HG03575 (cell line): ENCODE measurements at regions not wholly inside any gene's neighbourhood (a gene's known extent, or its start where the extent isn't known, plus 50 kb on each side); places are given as distances from the start of the nearest gene placed in this dataset.
"Not testable (repeated sequence)": the region's sequence is repeated elsewhere in the genome, so short reads cannot be mapped to it uniquely, and the experiment has no call there.

Experiments used
- ATAC-seq: cut with Tn5 transposase; IDR thresholded peaks from one replicate; pipeline ENCODE4 v1.9.1; 2021; ENCODE audit not compliant: unreplicated experiment, insufficient number of reproducible peaks, low FRiP score; ENCODE audit errors: extremely low read depth

DNA sequence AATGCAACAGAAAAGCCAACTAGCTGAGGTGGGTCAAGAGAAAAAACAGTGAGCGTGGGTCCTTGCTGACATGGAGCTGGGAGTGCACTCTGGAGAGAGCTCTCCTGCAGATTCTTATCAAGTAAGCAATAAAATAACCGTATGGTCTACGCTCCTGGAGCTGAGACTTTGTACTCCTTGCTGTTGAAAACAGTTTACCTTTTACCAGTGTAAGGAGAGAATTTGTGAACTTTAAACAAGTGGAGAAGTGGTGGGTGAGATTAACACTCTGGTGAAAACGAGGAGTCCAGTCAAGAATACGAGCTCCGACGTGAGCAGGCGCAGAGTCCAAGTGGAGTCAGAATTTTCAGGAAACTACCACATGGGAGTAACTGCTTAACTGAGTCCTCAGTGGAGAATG, 156.1 kb upstream of the ERCC6L2 start:
- no peak for ATAC-seq

DNA sequence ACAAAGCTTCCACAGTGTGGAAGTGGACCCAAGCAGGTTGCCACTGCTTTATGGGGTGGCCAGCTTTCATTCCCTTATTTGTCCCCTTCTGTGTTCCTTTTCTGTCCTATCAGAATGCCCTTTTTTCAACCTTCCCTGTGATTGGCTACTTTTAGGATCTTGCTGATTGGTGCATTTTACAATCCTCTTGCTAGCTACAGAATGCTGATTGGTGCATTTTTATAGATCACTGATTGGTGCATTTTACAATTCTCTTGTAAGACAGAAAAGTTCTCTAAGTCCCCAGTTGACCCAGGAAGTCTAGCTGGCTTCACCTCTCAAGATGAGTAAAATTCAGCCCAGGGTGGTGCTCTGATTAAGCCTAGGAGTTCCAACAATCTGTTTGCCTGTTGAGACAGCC, 157.2 kb upstream of the ERCC6L2 start:
- no peak for ATAC-seq

DNA sequence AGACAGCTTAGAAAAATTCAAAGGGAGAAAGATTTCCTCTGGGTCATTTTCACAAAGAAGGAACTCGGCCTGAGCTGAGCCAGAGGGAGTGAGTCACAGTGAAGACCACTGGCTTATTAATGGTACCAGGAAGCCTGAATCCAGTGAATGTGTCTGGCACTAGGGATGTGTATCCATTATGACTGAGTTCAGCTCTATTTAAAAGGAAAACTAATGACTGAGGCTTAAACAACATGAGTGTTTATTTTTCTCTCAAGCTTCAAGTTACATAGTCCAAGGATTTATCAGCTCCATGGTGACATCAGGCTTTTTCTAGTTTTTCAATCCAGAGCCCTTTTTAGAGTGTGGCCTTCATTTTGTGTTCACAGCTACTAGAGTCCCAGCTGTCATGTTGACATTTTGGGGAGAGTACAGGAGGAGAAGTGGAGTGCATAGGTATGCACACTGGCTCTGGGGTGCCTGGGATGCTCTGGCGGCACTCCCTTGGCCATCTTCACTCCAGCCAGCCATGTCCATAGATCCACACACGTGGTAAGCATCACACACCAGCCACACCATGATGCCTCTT, 159.5 kb upstream of the ERCC6L2 start:
- no peak for ATAC-seq

DNA sequence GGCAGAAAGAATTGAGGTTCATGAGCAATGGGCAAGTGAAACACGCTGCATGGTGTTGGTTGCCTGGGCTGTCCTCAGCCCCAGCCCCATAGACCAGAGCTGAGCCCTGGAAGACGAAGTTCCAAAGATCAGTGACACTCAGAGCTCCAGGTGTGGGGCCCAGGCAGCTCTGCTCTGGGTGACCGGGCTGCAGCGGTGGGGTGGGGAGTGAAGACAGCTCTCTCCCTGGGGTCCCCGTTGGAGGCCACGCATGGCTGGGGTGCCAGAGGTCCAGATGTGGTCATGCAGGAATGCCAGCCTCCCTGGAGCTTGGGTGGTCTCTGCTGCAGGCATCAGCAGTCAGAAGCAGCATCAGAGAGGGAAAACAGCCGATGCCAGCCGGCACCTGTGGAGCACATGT, 165.0 kb upstream of the ERCC6L2 start:
- ATAC-seq, result no peak

DNA sequence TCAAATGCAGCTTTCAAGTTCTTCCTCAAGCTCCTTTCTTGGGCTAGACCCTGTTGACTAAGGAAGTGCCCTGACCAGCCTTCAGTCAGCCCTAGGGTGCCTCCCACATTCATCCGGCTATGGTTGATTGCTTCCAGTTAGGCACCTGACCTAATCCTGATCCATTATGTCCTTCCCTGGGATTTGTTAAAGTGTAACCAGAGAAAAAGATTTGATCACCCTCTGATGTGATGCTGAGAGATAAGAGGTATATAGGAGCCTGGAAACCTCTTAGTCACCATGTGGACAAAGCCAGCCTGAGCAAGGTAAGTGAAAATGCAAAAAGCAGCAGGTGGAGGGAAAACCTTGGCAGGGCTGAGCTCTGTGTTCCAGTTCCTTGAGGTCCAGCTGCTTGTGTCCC, 178.8 kb upstream of the ERCC6L2 start:
- no peak for ATAC-seq

DNA sequence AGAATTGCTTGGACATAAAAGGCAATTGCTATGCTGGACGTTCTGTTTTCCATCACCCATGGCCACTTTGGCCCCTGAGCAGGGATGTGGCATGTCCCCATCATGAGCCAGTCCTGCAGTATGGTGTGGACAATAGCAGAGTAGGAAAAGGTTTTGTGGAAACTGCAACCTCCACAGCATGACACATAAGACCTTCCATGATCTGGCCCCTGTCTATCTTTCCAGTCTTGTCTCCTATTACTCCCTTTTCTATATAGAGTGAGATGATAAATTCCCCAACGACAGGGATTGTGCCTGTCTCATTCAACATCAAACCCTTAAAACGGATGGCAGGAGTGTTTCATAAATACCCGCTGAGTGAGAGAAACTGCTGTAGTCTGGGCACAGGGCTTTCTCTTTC, 174.7 kb upstream of the PTCH1 start:
- no peak for ATAC-seq

DNA sequence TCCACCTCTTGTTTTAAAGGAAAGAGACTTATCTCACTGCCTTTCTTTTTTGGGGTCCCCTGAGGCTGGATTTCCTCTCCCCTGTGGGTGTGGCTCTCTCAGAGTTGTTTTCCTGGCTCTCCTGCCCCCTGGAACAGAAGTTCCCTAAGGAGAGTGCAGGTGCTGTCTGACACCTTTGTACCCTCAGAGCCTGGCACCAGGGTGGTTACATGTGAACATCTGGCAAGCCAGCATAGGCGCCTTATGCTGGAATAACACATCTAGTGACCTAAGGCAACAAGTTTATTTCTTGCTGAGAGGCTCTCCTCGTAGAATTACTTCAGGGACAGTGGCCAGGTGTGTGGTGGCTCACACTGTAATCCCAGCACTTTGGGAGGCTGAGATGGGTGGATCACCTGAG, 172.9 kb upstream of the PTCH1 start:
- ATAC-seq, result no peak

DNA sequence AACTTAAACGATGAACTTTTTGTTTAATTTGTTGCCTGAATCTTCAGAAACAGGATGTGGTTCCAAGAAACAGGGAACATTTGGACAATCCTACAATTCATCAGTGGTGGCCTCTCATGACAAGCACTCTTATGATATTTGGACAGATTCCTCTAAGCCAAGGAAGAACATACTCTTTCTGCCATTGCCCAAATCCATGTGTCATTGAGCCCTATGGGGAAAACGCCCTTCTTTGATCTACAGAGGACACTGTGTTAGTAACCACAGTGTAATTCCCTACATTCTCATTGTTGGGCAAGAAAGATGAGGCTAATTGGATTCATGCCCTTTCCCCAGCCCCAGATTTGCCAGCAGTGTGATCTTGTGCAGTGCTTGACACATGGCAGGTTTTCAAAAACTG, 167.7 kb upstream of the PTCH1 start:
- ATAC-seq, result no peak

DNA sequence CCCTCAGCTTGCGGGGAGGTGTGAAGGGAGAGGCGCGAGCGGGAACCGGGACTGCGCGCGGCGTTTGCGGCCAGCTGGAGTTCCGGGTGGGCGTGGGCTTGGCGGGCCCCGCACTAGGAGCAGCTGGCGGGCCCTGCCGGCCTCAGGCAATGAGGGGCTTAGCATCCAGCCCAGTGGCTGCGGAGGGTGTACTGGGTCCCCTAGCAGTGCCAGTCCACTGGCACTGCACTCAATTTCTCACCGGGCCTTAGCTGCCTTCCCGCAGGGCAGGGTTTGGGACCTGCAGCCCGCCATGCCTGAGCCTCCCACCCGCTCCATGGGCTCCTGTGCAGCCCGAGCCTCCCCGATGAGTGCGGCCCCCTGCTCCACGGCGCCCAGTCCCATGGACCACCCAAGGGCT, 163.5 kb upstream of the PTCH1 start:
- not testable (repeated sequence) for ATAC-seq

DNA sequence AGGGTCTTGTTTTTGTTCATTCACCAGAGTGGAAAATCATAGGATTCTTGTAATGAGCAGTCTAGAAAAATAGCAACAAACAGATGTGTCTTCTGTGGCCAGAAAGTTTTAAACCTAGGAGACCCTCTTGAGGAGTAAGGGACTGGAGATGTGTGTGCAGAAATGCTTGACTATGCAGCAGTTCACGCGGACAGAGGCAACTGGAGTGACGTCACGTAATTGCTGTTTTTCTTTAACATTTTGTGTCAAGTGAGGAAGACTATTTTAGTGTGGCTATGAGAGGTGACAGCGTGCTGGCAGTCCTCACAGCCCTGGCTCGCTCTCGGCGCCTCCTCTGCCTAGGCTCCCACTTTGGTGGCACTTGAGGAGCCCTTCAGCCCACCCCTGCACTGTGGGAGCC, 163.1 kb upstream of the PTCH1 start:
- no peak for ATAC-seq

DNA sequence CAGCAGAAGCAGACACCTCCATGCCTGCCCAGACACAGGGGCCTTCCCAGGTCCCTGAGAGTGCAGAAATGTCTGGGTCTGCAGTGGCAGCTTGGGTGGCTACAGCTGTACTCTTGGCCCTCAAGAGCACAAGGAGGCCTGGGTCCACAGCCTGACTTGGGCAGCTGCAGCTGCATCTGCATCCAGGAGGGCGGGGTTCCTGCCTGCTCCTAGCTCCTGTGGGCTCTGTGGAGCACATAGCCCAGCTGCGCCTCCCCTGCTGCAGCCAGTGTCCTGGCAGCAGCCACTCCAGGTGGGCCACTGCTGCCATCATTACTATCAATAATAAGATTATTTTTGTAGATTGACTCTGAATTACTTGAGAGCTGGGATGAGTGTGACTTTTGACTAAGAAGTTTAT, 162.0 kb upstream of the PTCH1 start:
- ATAC-seq, result no peak

DNA sequence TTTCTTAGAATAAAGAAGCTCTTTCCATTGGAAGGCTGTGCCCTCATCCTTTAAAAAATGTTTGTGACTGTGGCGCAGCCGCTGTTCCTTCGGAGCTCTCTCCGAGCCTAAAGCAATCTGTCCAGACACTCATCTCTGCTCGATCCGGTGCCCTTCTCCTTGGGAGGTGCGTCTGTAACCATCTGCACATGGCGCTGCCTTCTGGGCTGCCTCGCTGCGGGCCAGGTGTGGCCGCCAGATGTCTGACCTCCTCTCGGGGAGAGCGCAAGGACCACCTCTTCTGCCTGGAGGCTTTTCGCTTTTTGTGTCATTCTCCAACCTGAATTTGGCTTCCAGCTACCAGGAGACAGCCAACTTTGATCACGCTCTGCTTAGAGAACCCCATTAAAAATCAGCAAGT, 153.4 kb upstream of the PTCH1 start:
- ATAC-seq, result no peak

DNA sequence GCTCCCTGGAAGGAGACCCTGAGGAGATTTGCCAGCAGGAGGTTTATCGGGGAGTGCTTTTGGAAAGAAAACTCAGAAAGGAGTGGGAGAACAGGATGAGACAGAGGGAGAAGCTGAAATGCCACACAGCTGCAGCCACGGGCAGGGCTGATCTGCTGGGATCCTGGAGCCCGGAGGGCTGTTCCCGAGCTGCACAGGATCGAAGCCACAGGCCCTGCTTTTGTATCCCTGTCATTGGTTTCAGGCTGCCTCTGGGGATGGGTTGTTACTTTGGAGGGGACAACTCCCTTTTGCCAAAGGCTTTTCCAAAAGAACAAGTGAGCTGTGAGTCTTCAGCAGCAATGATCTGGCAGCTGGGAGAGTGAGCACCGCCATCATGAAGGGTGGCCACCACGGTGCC, 152.5 kb upstream of the PTCH1 start:
- ATAC-seq, result no peak

DNA sequence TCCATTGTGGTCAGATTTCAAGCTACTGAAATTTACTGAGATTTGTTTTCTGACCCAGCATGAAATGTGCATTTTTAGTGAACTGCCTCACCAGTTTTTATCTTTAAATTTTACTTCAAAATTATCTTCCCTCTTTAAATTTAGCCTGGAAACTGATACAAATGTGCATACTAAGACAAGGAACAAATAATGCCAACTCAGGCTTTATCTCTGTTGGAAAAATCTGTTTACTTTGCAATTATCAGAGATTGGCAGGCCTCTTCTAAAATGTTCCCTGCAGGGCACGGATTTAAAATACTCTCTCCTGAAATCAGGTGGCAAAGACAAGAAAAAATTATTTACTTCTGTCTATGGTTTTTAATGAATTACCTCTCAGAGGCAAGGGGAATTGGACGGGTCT, 151.0 kb upstream of the PTCH1 start:
- no peak for ATAC-seq

DNA sequence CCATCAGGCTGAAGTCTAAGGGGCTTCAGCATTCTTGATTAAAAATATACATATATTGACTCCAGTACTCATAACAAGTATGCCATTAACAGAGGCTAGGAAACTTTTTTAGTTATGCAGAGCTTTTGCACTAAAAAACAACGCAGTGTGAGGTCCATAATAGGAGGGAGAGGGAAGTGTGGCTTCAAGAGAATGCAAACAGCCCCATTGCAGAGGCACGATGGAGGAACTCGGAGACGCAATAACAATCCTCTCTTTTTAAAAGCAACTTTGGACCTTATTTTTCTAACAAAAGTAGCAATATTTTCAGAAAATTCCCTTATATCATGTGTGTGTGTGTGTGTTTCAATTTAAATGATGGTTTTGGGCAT, 150.0 kb upstream of the PTCH1 start:
- ATAC-seq, result no peak

DNA sequence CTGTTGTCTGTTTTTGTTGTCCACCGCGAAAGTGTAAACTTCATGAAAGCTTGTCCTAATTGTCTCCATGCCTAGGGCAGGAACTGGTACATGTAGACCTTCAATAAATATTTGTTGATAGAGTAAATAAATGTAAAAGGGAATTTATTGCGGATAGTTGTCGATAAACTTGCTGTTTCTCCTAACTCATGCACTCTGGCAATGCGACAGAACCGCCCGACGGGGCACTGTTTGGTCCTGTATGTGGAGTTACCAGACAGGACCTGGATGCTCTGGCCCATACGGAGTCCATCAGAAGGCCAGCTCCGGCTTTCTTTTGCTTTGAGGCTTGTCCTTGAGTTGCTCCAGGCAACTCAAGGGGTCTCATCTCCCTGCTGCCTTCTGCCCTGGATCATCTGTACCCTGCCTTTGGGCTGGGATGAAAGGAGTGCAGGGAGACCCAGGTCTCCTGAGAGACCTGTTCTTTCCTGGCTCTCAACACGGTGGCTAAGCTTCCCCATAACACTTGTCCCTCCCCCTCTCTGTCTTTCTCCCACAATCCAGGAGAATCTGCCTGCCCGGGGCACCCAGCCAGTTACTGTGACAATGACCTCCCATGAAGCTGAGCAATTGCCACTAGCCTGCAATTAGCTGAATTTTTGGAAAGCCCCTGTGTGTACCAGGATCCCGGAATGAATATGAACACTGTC, 149.5 kb upstream of the PTCH1 start:
- no peak for ATAC-seq

DNA sequence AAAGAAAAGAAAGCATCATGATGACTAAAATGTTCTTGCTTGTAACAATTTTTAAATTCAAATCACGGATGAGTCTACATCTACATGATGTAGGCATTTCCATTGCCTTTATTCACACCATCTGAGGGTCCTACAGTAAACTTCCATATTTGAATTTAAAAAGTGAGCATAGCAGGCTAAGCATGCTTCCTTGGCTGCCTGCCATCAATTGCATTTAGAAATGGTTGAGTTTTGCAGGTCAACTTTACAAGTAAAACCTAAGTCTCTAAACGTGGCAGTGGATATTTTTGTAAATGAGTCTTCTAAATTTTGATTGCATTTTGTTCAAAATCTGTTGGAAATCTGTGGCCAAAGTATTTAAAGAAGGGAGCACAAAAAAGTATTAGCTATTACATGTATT, 136.5 kb upstream of the PTCH1 start:
- ATAC-seq, result no peak

DNA sequence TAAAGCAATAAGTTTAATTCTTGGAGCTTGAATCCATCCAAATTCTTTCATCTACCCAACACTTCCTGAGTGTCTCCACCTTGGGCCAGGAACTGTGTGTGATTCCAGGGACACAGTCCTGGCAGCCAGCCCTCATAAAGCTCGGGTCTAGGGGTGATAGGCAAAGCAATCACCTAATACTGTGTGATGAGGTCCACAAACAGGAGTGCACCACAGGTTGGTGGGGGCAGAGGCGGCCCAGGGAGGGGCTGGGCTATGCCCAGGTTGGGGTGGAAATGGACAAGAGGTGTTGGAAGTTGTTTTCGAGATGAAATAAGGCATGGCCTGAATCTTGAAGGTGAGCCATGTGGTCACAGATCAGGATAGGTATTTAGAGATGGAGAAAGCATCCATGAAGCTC, 133.9 kb upstream of the PTCH1 start:
- ATAC-seq, result no peak

DNA sequence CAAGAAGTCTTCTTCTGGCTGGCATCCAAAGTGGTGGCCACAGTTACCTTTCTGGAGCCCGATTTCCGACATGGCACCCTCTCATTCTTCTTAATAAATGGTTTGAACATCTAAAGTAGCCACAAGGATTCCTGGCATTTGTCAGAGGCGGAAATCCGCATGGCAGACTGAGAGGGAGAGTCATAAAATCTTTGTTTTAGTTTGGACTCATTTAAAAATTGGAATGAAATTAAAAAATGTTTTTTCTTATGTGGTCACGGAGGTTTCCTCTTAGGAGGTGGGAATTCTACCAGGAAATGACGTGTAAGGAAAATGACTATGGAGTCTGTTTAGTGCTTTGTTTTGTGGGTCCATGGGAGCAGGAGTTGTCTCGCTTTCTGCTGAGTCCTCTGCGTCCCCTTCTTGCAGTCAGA, 133.0 kb upstream of the PTCH1 start:
- ATAC-seq, result no peak

DNA sequence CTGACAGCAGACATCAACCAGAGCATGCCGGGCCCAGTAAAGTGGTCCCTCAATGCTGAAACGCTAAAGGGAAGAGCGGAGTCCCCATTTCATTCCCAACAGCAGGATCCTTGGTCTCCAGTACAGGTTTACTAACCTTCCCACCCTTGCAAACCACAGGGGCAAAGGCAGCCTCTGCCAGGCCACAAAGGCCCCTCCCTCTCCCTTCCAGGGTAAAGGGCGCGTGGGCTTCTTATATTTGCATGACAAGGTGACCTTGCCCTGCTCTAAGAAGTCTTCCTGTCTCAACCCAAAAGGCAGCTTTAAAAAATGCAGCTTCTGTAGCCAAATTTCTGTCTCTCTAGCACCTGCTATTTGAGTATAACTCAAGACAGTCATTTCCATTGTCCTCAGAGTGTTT, 131.5 kb upstream of the PTCH1 start:
- no peak for ATAC-seq

DNA sequence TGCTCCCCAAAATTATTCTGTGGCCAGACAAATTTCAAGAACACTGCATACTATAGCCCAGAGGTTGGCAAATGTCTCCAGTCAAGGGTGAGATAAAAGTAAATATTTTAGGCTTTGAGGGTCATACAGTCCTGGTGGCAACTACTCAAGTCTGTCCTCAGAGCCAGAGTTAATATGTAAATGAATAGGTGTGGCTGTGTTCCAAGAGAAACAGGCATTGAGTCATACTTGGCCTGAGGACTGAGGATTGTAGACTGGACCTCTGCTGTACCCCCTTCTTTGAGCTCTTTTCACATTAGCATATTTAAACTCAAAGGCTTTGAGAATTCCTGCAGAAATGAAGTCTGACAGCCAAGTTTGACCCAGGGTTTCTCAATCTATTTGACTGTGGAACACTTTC, 129.2 kb upstream of the PTCH1 start:
- ATAC-seq, result no peak
